ENCODE measurements at regions not wholly inside any gene's neighbourhood (a gene's known extent, or its start where the extent isn't known, plus 50 kb on each side); places are given as distances from the start of the nearest gene placed in this dataset.

DNA sequence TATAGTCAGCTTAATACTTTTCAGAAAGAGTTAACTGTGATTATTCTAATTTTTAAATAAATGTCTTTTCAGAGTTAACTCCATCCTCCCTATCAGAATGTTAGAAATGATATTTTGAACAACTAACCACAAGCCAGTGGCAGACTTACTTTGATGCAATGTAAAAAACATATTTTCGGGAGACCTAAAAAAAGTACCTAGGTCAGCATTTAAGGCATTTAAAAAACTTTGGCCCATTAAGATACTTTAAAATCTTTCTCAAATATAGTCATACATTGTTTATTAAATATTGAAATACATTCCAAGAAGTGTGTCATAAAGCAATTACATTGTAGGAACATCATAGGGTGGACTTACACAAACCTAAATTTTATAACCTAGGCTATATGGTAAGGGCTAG, 426.1 kb downstream of the PABPC4L start:
- no peaks in the 10 kb centered on the region for H3K9me3 ChIP-seq
- no peak overlapping the region for H3K27ac ChIP-seq
- DNase-seq (ENCODE audit: low read depth in 1 of 2, low spot score in 1 of 2) (no peak), ATAC-seq (no peak), FAIRE-seq (no peak)
- POLR2A ChIA-PET, result no interaction called here
- no peak for TF ChIP-seq CBX2 (IDR thresholded peaks at IDR 0.05; ENCODE audit: borderline replicate concordance, low read depth)
- peak; percentile 61 for TF ChIP-seq MAFK (IDR thresholded peaks at IDR 0.05; ENCODE audit: partially characterized antibody)
- no peaks in the 10 kb centered on the region for H3K4me1 ChIP-seq
- 82% methylated on average over 1 of the region's 1 CpG for WGBS (ENCODE audit: missing lambda C conversion rate)
- CTCF ChIA-PET, result no interaction called here
- no peak overlapping the region for H3K4me2 ChIP-seq
- no peak overlapping the region for H3K4me3 ChIP-seq

DNA sequence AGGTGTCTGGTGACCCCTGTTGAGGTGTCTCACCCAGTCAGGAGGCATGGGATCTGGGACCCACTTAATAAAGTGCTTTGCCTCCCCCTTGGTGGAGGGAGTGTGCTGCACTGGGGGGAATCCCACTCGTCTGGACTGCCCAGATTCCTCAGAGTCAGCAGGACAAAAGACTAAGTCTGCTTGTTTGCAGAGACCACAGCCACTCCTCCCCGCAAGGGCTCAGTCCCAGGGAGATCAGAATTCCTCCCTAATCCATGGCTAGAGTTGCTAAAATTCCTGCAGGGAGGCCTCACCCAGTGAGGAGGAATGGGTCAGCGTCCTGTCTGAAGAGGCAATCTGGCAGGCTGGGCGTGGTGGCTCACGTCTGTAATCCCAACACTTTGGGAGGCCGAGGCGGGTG, 442.2 kb downstream of the PABPC4L start:
- FAIRE-seq, result no peak
- ATAC-seq, result no peak
- Histone ChIP-seq H3K27ac (no peak overlapping the region), H3K4me3 (no peak overlapping the region), H3K4me2 (no peak overlapping the region), H3K9me3 (no peaks in the 10 kb centered on the region), H3K4me1 (no peaks in the 10 kb centered on the region)
- DNase-seq (ENCODE audit: low read depth in 1 of 2, low spot score in 1 of 2), result no peak
- POLR2A ChIA-PET, result no interaction called here
- TF ChIP-seq MAFK (IDR thresholded peaks at IDR 0.05; ENCODE audit: partially characterized antibody) (no peak), FOXS1 (CRISPR knock-in tag; IDR thresholded peaks at IDR 0.05) (no peak), RAD21 (conservative IDR thresholded peaks at IDR 0.05 in 1 of 2, IDR thresholded peaks at IDR 0.05 in 1 of 2) (no peak), HOXA7 (CRISPR knock-in tag; IDR thresholded peaks at IDR 0.05) (no peak), EHMT2 (IDR thresholded peaks at IDR 0.05; ENCODE audit: low read depth) (no peak), RARB (CRISPR knock-in tag; IDR thresholded peaks at IDR 0.05) (no peak), PHF8 (IDR thresholded peaks at IDR 0.05; ENCODE audit: borderline replicate concordance, low read depth) (no peak), ZNF302 (CRISPR knock-in tag; IDR thresholded peaks at IDR 0.05) (no peak), RCOR1 (IDR thresholded peaks at IDR 0.05; ENCODE audit: low read depth, low read length) (no peak), ZSCAN20 (CRISPR knock-in tag; IDR thresholded peaks at IDR 0.05) (no peak), EP300 (IDR thresholded peaks at IDR 0.05) (no peak), FOSL2 (IDR thresholded peaks at IDR 0.05) (no peak), FOSL2 (CRISPR knock-in tag; IDR thresholded peaks at IDR 0.05) (no peak), MAZ (IDR thresholded peaks at IDR 0.05; ENCODE audit: borderline replicate concordance, low read depth, low read length) (no peak)
- TF ChIP-seq, protein P1, sequence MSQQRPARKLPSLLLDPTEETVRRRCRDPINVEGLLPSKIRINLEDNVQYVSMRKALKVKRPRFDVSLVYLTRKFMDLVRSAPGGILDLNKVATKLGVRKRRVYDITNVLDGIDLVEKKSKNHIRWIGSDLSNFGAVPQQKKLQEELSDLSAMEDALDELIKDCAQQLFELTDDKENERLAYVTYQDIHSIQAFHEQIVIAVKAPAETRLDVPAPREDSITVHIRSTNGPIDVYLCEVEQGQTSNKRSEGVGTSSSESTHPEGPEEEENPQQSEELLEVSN (IDR thresholded peaks at IDR 0.05; ENCODE audit: borderline replicate concordance, low read depth), result no peak
- TF ChIP-seq, protein P2, sequence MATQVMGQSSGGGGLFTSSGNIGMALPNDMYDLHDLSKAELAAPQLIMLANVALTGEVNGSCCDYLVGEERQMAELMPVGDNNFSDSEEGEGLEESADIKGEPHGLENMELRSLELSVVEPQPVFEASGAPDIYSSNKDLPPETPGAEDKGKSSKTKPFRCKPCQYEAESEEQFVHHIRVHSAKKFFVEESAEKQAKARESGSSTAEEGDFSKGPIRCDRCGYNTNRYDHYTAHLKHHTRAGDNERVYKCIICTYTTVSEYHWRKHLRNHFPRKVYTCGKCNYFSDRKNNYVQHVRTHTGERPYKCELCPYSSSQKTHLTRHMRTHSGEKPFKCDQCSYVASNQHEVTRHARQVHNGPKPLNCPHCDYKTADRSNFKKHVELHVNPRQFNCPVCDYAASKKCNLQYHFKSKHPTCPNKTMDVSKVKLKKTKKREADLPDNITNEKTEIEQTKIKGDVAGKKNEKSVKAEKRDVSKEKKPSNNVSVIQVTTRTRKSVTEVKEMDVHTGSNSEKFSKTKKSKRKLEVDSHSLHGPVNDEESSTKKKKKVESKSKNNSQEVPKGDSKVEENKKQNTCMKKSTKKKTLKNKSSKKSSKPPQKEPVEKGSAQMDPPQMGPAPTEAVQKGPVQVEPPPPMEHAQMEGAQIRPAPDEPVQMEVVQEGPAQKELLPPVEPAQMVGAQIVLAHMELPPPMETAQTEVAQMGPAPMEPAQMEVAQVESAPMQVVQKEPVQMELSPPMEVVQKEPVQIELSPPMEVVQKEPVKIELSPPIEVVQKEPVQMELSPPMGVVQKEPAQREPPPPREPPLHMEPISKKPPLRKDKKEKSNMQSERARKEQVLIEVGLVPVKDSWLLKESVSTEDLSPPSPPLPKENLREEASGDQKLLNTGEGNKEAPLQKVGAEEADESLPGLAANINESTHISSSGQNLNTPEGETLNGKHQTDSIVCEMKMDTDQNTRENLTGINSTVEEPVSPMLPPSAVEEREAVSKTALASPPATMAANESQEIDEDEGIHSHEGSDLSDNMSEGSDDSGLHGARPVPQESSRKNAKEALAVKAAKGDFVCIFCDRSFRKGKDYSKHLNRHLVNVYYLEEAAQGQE (IDR thresholded peaks at IDR 0.05), result no peak
- TF ChIP-seq, protein P3, sequence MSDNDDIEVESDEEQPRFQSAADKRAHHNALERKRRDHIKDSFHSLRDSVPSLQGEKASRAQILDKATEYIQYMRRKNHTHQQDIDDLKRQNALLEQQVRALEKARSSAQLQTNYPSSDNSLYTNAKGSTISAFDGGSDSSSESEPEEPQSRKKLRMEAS (IDR thresholded peaks at IDR 0.05), result no peak
- TF ChIP-seq, protein P4, sequence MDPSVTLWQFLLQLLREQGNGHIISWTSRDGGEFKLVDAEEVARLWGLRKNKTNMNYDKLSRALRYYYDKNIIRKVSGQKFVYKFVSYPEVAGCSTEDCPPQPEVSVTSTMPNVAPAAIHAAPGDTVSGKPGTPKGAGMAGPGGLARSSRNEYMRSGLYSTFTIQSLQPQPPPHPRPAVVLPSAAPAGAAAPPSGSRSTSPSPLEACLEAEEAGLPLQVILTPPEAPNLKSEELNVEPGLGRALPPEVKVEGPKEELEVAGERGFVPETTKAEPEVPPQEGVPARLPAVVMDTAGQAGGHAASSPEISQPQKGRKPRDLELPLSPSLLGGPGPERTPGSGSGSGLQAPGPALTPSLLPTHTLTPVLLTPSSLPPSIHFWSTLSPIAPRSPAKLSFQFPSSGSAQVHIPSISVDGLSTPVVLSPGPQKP (IDR thresholded peaks at IDR 0.05; ENCODE audit: low read depth, low read length), result no peak
- CTCF ChIA-PET, result no interaction called here
- 43% methylated on average over 5 of the region's 7 CpGs for WGBS (ENCODE audit: missing lambda C conversion rate)

DNA sequence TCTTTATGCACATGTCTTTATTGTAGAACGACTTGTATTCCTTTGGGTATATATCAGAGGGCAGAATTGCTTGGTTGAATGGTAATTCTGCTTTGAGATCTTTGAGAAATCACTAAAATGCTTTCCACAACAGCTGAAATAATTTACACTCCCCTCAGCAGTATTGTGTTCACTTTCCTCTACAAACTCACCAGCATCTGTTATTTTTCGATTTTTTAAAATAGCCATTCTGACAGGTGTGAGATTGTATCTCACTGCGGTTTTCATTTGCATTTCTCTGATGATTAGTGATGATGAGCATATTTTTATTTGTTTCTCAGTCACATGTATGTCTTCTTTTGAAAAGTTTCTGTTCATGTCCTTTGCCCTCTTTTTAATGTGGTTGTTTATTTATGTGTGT, 459.8 kb downstream of the PABPC4L start:
- ChIA-PET POLR2A (no interaction called here), CTCF (no interaction called here)
- Histone ChIP-seq H3K4me1 (no peaks in the 10 kb centered on the region), H3K4me3 (no peak overlapping the region), H3K4me2 (no peak overlapping the region), H3K9me3 (no peaks in the 10 kb centered on the region), H3K27ac (no peak overlapping the region)
- DNase-seq (ENCODE audit: low read depth in 1 of 2, low spot score in 1 of 2) (no peak), FAIRE-seq (no peak), ATAC-seq (no peak)
- WGBS (ENCODE audit: missing lambda C conversion rate), result 2% methylated on average over 3 of the region's 3 CpGs
- TF ChIP-seq HDAC2 (IDR thresholded peaks at IDR 0.05), result no peak
- TF ChIP-seq, protein P5, sequence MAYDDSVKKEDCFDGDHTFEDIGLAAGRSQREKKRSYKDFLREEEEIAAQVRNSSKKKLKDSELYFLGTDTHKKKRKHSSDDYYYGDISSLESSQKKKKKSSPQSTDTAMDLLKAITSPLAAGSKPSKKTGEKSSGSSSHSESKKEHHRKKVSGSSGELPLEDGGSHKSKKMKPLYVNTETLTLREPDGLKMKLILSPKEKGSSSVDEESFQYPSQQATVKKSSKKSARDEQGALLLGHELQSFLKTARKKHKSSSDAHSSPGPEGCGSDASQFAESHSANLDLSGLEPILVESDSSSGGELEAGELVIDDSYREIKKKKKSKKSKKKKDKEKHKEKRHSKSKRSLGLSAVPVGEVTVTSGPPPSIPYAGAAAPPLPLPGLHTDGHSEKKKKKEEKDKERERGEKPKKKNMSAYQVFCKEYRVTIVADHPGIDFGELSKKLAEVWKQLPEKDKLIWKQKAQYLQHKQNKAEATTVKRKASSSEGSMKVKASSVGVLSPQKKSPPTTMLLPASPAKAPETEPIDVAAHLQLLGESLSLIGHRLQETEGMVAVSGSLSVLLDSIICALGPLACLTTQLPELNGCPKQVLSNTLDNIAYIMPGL (CRISPR knock-in tag; IDR thresholded peaks at IDR 0.05; ENCODE audit: borderline replicate concordance), result no peak
- TF ChIP-seq, protein P1 (IDR thresholded peaks at IDR 0.05; ENCODE audit: borderline replicate concordance, low read depth), result no peak
- TF ChIP-seq FOSB (CRISPR knock-in tag; IDR thresholded peaks at IDR 0.05), result no peak
- TF ChIP-seq, protein P6, sequence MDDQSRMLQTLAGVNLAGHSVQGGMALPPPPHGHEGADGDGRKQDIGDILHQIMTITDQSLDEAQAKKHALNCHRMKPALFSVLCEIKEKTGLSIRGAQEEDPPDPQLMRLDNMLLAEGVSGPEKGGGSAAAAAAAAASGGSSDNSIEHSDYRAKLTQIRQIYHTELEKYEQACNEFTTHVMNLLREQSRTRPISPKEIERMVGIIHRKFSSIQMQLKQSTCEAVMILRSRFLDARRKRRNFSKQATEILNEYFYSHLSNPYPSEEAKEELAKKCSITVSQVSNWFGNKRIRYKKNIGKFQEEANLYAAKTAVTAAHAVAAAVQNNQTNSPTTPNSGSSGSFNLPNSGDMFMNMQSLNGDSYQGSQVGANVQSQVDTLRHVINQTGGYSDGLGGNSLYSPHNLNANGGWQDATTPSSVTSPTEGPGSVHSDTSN (IDR thresholded peaks at IDR 0.05), result no peak
- no peak for TF ChIP-seq NPAS2 (CRISPR knock-in tag; IDR thresholded peaks at IDR 0.05; ENCODE audit: borderline replicate concordance)
- no peak for TF ChIP-seq ESRRA (IDR thresholded peaks at IDR 0.05; ENCODE audit: borderline replicate concordance, low read length)
- no peak for TF ChIP-seq RARB (CRISPR knock-in tag; IDR thresholded peaks at IDR 0.05)
- TF ChIP-seq ZC3H11A (IDR thresholded peaks at IDR 0.05), result no peak
- TF ChIP-seq JUN (IDR thresholded peaks at IDR 0.05), result no peak

All from A549 (cell line).